Uterus (tissue), 3 donors: ENCODE measurements at regions not wholly inside any gene's neighbourhood (a gene's known extent, or its start where the extent isn't known, plus 50 kb on each side); places are given as distances from the start of the nearest gene placed in this dataset.

ENCODE experiments used
- DNase-seq, 2 donors: peaks; one replicate each; pipeline ENCODE4 v3.0.0-alpha.2; 2019 to 2020
- H3K27ac ChIP-seq, 2 donors: fragments of 200-600 bp; sonication (generic); 1 replicate in 1 of 2; 2 replicates in 1 of 2; pipeline ENCODE4 v1.5.1; 2016 to 2018
- H3K27me3 ChIP-seq, 2 donors: fragments of 200-600 bp; sonication (generic); one replicate each; pipeline ENCODE4 v1.5.1; 2018 to 2019; ENCODE audit warnings: control low read depth in 1 of 2
- H3K36me3 ChIP-seq, 2 donors: fragments of 200-600 bp; sonication (generic); one replicate each; pipeline ENCODE4 v1.5.1; 2019; ENCODE audit warnings: control low read depth in 1 of 2
- H3K4me1 ChIP-seq, 2 donors: fragments of 200-600 bp; sonication (generic); one replicate each; pipeline ENCODE4 v1.5.1; 2018 to 2019; ENCODE audit warnings: control low read depth in 1 of 2
- H3K4me3 ChIP-seq, 2 donors: fragments of 200-600 bp; sonication (generic); 1 replicate in 1 of 2; 2 replicates in 1 of 2; pipeline ENCODE4 v1.5.1; 2018 to 2019; ENCODE audit warnings: mild to moderate bottlenecking in 1 of 2
- H3K9me3 ChIP-seq, 2 donors: fragments of 200-600 bp; sonication (generic); one replicate each; pipeline ENCODE4 v1.5.1; 2019; ENCODE audit warnings: control low read depth in 1 of 2
- CTCF ChIP-seq, 4 experiments: fragments of 200-600 bp in 2 of 4; fragments of 450-650 bp in 2 of 4; sonication (generic) in 2 of 4; IDR thresholded peaks; one replicate each; pipeline ENCODE4 v1.5.1; 2016 to 2019; ENCODE audit warnings: antibody characterized with exemption in 4 of 4, mild to moderate bottlenecking in 2 of 4, moderate library complexity in 1 of 4
- POLR2A ChIP-seq, 2 donors: fragments of 450-650 bp; IDR thresholded peaks; one replicate each; pipeline ENCODE4 v1.6.1; 2016; ENCODE audit warnings: antibody characterized with exemption in 2 of 2, mild to moderate bottlenecking in 1 of 2, moderate library complexity in 1 of 2
- intact Hi-C: fragments of 100-400 bp; cut with DNase I; formaldehyde crosslinking; loops from one replicate; pipeline ENCODE4 v1.15.1; 2023; ENCODE audit warnings: low total_unique reads
- donor health status: DM: yes; HTN: yes; CAD: no.

DNA sequence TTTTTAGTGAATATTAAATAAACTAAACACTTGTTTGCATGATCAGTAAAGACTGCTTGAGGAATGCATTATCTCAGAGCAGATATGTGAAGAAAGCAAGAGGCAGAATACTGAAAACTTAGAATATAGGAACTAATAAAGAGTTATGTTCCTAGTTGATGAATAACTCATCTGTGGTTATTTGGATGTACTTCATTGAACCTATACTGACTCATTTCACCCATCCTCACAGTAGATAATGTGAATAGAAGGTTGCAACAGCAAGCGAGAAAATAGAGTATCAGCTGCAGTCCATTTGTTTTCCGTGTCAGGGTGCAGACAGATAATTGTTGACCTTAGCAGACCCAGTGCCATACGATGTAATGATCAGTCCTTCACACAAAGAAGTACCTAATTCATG, 945.7 kb upstream of the LRRTM1 start:
- Histone ChIP-seq H3K4me3 (no peak overlapping the region), H3K9me3 (peaks cover 0 to 3% of the 10 kb centered on the region in 2 donors), H3K36me3 (no peaks in the 10 kb centered on the region), H3K27me3 (no peaks in the 10 kb centered on the region), H3K27ac (no peak overlapping the region), H3K4me1 (no peaks in the 10 kb centered on the region)
- DNase-seq, result no peak
- no peak for TF ChIP-seq POLR2A (IDR thresholded peaks at IDR 0.05)
- intact Hi-C loops, result no loop called here

DNA sequence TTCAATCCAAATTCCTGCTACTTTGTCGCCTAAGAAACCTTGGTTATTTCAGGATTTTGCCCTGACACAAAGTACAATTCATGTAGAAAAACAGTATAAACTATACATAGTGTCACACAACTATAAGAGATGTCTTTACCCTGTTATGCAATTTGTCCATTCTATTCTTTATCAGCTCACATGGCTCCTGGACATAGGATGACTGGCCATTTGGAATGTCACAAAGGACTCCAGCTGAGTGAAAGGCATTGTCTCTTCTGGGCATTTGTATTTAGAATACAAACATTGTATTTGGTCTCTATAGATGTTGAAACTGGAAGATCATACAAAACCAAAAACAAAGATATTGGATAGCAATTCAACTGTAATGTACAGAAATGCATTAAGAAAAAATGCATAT, 944.6 kb upstream of the LRRTM1 start:
- intact Hi-C loops, result no loop called here
- DNase-seq, result no peak
- H3K4me1 ChIP-seq, result no peaks in the 10 kb centered on the region
- no peaks in the 10 kb centered on the region for H3K36me3 ChIP-seq
- H3K4me3 ChIP-seq, result no peak overlapping the region
- TF ChIP-seq POLR2A (IDR thresholded peaks at IDR 0.05), result no peak
- peaks cover 0 to 3% of the 10 kb centered on the region in 2 donors for H3K9me3 ChIP-seq
- H3K27ac ChIP-seq, result no peak overlapping the region
- no peaks in the 10 kb centered on the region for H3K27me3 ChIP-seq

- H3K4me3 ChIP-seq, result no peak overlapping the region
- no peak for TF ChIP-seq POLR2A (IDR thresholded peaks at IDR 0.05)
- TF ChIP-seq CTCF (IDR thresholded peaks at IDR 0.05), result no peak
- DNase-seq, result no peak
- H3K4me1 ChIP-seq, result no peaks in the 10 kb centered on the region
- no peaks in the 10 kb centered on the region for H3K36me3 ChIP-seq
- intact Hi-C loops, result no loop called here
- peaks cover 0 to 3% of the 10 kb centered on the region in 2 donors for H3K9me3 ChIP-seq
- no peak overlapping the region for H3K27ac ChIP-seq
- H3K27me3 ChIP-seq, result no peaks in the 10 kb centered on the region
Measured at GRCh38 chr2:81247648-81248047, 943.1 kb upstream of the LRRTM1 start.

DNA sequence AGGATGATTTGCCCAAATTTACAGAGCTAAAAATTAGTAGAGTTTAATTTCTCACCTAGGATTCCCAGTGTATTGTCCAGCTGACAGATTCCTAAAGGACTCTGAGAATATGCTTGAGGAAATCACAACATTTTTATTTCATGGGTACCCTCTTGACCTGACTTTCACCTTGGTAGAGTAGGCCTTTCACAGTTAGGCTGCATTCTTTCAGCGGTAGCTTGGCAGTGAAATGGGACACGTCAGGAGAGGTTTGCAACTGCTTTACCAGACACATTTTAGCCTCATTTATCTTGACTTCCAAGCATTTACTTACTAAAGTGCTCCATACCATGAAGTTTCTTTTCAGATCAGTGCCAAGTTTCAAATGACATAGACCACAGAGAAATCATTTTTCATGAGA, 937.9 kb upstream of the LRRTM1 start:
- intact Hi-C loops, result no loop called here
- TF ChIP-seq POLR2A (IDR thresholded peaks at IDR 0.05), result no peak
- no peak for TF ChIP-seq CTCF (IDR thresholded peaks at IDR 0.05)
- no peak for DNase-seq
- H3K27ac ChIP-seq, result no peak overlapping the region
- H3K27me3 ChIP-seq, result no peaks in the 10 kb centered on the region
- no peaks in the 10 kb centered on the region for H3K36me3 ChIP-seq
- no peak overlapping the region for H3K4me3 ChIP-seq
- no peaks in the 10 kb centered on the region for H3K9me3 ChIP-seq
- H3K4me1 ChIP-seq, result no peaks in the 10 kb centered on the region

- intact Hi-C loops, result no loop called here
- TF ChIP-seq CTCF (IDR thresholded peaks at IDR 0.05), result no peak
- no peak for TF ChIP-seq POLR2A (IDR thresholded peaks at IDR 0.05)
- no peaks in the 10 kb centered on the region for H3K27me3 ChIP-seq
- no peak overlapping the region for H3K27ac ChIP-seq
- H3K36me3 ChIP-seq, result no peaks in the 10 kb centered on the region
- no peak for DNase-seq
- no peaks in the 10 kb centered on the region for H3K4me1 ChIP-seq
- no peak overlapping the region for H3K4me3 ChIP-seq
- H3K9me3 ChIP-seq, result no peaks in the 10 kb centered on the region
Measured at GRCh38 chr2:81238462-81238861, 933.9 kb upstream of the LRRTM1 start.

DNA sequence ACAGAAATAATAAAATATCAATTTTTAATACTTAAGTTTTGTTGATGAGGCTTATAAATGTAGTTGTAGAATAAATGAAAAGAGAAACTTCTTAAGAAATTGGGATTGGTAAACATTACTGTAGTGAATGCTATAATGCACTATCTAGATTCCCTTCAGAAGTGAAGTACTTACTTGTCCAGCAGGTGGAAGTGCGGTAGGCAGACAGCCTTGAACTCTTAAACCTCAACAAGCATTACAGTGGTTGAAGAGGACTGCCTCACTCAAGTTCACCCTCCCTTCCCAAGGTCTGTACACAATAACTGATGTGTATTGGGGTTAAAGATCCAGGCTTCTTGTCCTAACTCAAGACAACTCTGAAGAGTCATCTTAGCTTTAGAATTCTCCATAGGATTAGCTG, 931.0 kb upstream of the LRRTM1 start:
- no peak overlapping the region for H3K4me3 ChIP-seq
- H3K27me3 ChIP-seq, result no peaks in the 10 kb centered on the region
- H3K9me3 ChIP-seq, result no peaks in the 10 kb centered on the region
- DNase-seq, result no peak
- H3K4me1 ChIP-seq, result no peaks in the 10 kb centered on the region
- intact Hi-C loops, result no loop called here
- H3K36me3 ChIP-seq, result no peaks in the 10 kb centered on the region
- no peak for TF ChIP-seq CTCF (IDR thresholded peaks at IDR 0.05)
- TF ChIP-seq POLR2A (IDR thresholded peaks at IDR 0.05), result no peak
- H3K27ac ChIP-seq, result no peak overlapping the region
